SK-N-MC (cell line): ENCODE measurements at regions not wholly inside any gene's neighbourhood (a gene's known extent, or its start where the extent isn't known, plus 50 kb on each side); places are given as distances from the start of the nearest gene placed in this dataset.

Experiments
- EZH2 ChIP-seq: fragments of 200-600 bp; sonication (generic); IDR thresholded peaks from one replicate; pipeline ENCODE4 v1.6.1; 2017; ENCODE audit warnings: antibody characterized with exemption
- POLR2AphosphoS5 ChIP-seq: IDR thresholded peaks from 2 replicates; pipeline ENCODE4 v1.6.1; 2012; ENCODE audit warnings: mild to moderate bottlenecking, low read depth, low read length, borderline replicate concordance

- TF ChIP-seq EZH2, result no peak
- no peak for TF ChIP-seq POLR2AphosphoS5
Measured at GRCh38 chr5:155116456-155117251, 103.1 kb downstream of the KIF4B start.
